GM12892 (cell line): ENCODE measurements at regions not wholly inside any gene's neighbourhood (a gene's known extent, or its start where the extent isn't known, plus 50 kb on each side); places are given as distances from the start of the nearest gene placed in this dataset.
"Not testable (repeated sequence)": the region's sequence is repeated elsewhere in the genome, so short reads cannot be mapped to it uniquely, and the experiment has no call there.

Experiments used
- DNase-seq: peaks from one replicate; pipeline ENCODE4 v3.0.0; 2011; ENCODE audit not compliant: insufficient read length
- FAIRE-seq: peaks from 2 replicates; lab custom pipeline; 2011; peaks lifted over from hg19 to GRCh38; lab: Jason Lieb, UNC
- POLR2A ChIP-seq: IDR thresholded peaks from 2 replicates; pipeline ENCODE4 v1.6.1; 2011; ENCODE audit warnings: low read depth, low read length, control low read depth
- POLR2AphosphoS5 ChIP-seq: IDR thresholded peaks from 2 replicates; pipeline ENCODE4 v1.6.1; 2011; ENCODE audit warnings: low read depth, low read length, control low read depth
- TAF1 ChIP-seq: IDR thresholded peaks from 2 replicates; pipeline ENCODE4 v1.6.1; 2011; ENCODE audit warnings: low read depth, mild to moderate bottlenecking, control low read depth, low read length, borderline replicate concordance

GRCh38 chr18:8901019-8901418 is 195.7 kb downstream of the MTCL1 start:
- no peak for TF ChIP-seq TAF1
- TF ChIP-seq POLR2A, result no peak
- no peak for TF ChIP-seq POLR2AphosphoS5
- FAIRE-seq (no peak), DNase-seq (no peak)

- TF ChIP-seq TAF1 (no peak), POLR2AphosphoS5 (no peak), POLR2A (no peak)
- FAIRE-seq (no peak), DNase-seq (no peak)
Measured at GRCh38 chr18:8904316-8904715, 198.2 kb upstream of the NDUFV2 start.

- no peak for DNase-seq
- FAIRE-seq, result no peak
- TF ChIP-seq POLR2AphosphoS5, result no peak
- TF ChIP-seq POLR2A, result no peak
- TF ChIP-seq TAF1, result no peak
Measured at GRCh38 chr18:8908792-8909510, 193.5 kb upstream of the NDUFV2 start.

- DNase-seq, result no peak
- TF ChIP-seq POLR2AphosphoS5 (no peak), TAF1 (no peak), POLR2A (no peak)
- peak; percentile 66 for FAIRE-seq
Measured at GRCh38 chr18:8910186-8910822, 192.2 kb upstream of the NDUFV2 start.

GRCh38 chr18:8910843-8911242 is 191.7 kb upstream of the NDUFV2 start:
- DNase-seq (no peak), FAIRE-seq (no peak)

GRCh38 chr18:8911408-8912340 is 190.8 kb upstream of the NDUFV2 start:
- FAIRE-seq (no peak), DNase-seq (no peak)
- no peak for TF ChIP-seq POLR2AphosphoS5
- TF ChIP-seq POLR2A, result no peak
- no peak for TF ChIP-seq TAF1

More at GRCh38 chr18:8910843-8911242, 191.7 kb upstream of the NDUFV2 start:
- TF ChIP-seq TAF1 (no peak), POLR2A (no peak), POLR2AphosphoS5 (no peak)

GRCh38 chr18:8912348-8913326 is 189.9 kb upstream of the NDUFV2 start:
- TF ChIP-seq POLR2A, result no peak
- TF ChIP-seq POLR2AphosphoS5, result no peak
- no peak for TF ChIP-seq TAF1
- FAIRE-seq, result peak; percentile 78
- DNase-seq, result peak; percentile 22

- not testable (repeated sequence) for DNase-seq, FAIRE-seq
Measured at GRCh38 chr18:8913606-8914403, 188.7 kb upstream of the NDUFV2 start.

- FAIRE-seq, DNase-seq: not testable (repeated sequence)
Measured at GRCh38 chr18:8914404-8915264, 187.9 kb upstream of the NDUFV2 start.

- not testable (repeated sequence) for DNase-seq, FAIRE-seq
Measured at GRCh38 chr18:8920856-8921787, 181.4 kb upstream of the NDUFV2 start.
